ENCODE measurements at regions not wholly inside any gene's neighbourhood (a gene's known extent, or its start where the extent isn't known, plus 50 kb on each side); places are given as distances from the start of the nearest gene placed in this dataset.

GRCh38 chr16:85501900-85502299, 111.2 kb upstream of the GSE1 start:
- H3K27ac ChIP-seq, result no peak overlapping the region
- H3K27me3 ChIP-seq, result no peaks in the 10 kb centered on the region
- 83 to 89% methylated on average over 11 of the region's 11 CpGs for WGBS, 2 donors
- intact Hi-C loops (cut with DNase I; ENCODE audit: low total_unique reads), result no loop called here
- no peaks in the 10 kb centered on the region for H3K36me3 ChIP-seq (ENCODE audit: low read depth, missing control alignments)
- H3K9me3 ChIP-seq, result no peaks in the 10 kb centered on the region
- no peak for TF ChIP-seq CTCF (IDR thresholded peaks at IDR 0.05)
- TF ChIP-seq POLR2A (IDR thresholded peaks at IDR 0.05), result no peak
- no peak for DNase-seq
- H3K4me3 ChIP-seq, result no peak overlapping the region
- peaks cover 9% of the 10 kb centered on the region for H3K4me1 ChIP-seq

DNA sequence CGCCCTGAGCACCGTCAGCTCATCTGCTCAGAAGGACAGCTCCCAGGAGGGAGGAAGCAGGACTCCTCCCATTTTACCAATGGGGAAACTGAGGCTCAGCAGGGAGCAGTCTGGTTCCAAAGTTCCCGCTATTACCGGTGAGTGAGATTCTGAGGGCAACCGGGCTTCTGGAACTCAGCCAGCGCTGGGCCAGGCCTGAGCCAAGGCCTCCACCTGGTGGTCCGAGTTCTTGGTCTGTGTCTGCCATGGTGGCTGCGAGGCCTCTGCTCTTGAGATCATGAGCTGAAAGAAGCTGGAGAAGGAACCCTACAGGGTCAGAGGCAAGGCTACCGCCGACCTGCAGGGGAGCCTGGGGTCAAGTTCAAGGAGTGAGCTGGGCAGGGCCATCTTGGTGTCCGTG, 110.8 kb upstream of the GSE1 start:
- WGBS, 2 donors, result 77 to 89% methylated on average over 3 to 11 of the region's 11 CpGs
- Histone ChIP-seq H3K4me1 (peaks cover 11% of the 10 kb centered on the region), H3K36me3 (ENCODE audit: low read depth, missing control alignments) (no peaks in the 10 kb centered on the region), H3K9me3 (no peaks in the 10 kb centered on the region), H3K27ac (no peak overlapping the region), H3K27me3 (no peaks in the 10 kb centered on the region), H3K4me3 (no peak overlapping the region)
- intact Hi-C loops (cut with DNase I; ENCODE audit: low total_unique reads), result no loop called here
- TF ChIP-seq POLR2A (IDR thresholded peaks at IDR 0.05), result no peak
- no peak for TF ChIP-seq CTCF (IDR thresholded peaks at IDR 0.05)
- DNase-seq, result no peak

GRCh38 chr16:85503679-85504231, 109.4 kb upstream of the GSE1 start:
- no peaks in the 10 kb centered on the region for H3K27me3 ChIP-seq
- no peaks in the 10 kb centered on the region for H3K9me3 ChIP-seq
- H3K4me1 ChIP-seq, result peaks cover 9% of the 10 kb centered on the region
- no peak for DNase-seq
- no peak overlapping the region for H3K27ac ChIP-seq
- 85 to 90% methylated on average over 25 to 26 of the region's 26 CpGs for WGBS, 2 donors
- TF ChIP-seq CTCF (IDR thresholded peaks at IDR 0.05) (no peak), POLR2A (IDR thresholded peaks at IDR 0.05) (no peak)
- no peak overlapping the region for H3K4me3 ChIP-seq
- H3K36me3 ChIP-seq (ENCODE audit: low read depth, missing control alignments), result no peaks in the 10 kb centered on the region
- intact Hi-C loops (cut with DNase I; ENCODE audit: low total_unique reads), result no loop called here

GRCh38 chr16:85504242-85504641, 108.9 kb upstream of the GSE1 start:
- Histone ChIP-seq H3K4me1 (peaks cover 8% of the 10 kb centered on the region), H3K36me3 (ENCODE audit: low read depth, missing control alignments) (no peaks in the 10 kb centered on the region), H3K27ac (no peak overlapping the region), H3K27me3 (no peaks in the 10 kb centered on the region), H3K4me3 (no peak overlapping the region), H3K9me3 (no peaks in the 10 kb centered on the region)
- intact Hi-C loops (cut with DNase I; ENCODE audit: low total_unique reads), result no loop called here
- TF ChIP-seq CTCF (IDR thresholded peaks at IDR 0.05), result no peak
- no peak for TF ChIP-seq POLR2A (IDR thresholded peaks at IDR 0.05)
- DNase-seq, result no peak
- 87 to 89% methylated on average over 9 of the region's 9 CpGs for WGBS, 2 donors
